K562 (cell line): ENCODE measurements at regions not wholly inside any gene's neighbourhood (a gene's known extent, or its start where the extent isn't known, plus 50 kb on each side); places are given as distances from the start of the nearest gene placed in this dataset.

Experiments used
- CTCF ChIP-seq, 3 experiments: IDR thresholded peaks in 2 of 3; conservative IDR thresholded peaks in 1 of 3; 2 replicates each; pipeline ENCODE4 v1.5.1; 2011 to 2012; ENCODE audit warnings: low read length in 3 of 3, mild to moderate bottlenecking in 3 of 3, control low read depth in 2 of 3, improper control_type of control experiment in 1 of 3, inconsistent platforms in 1 of 3, low read depth in 1 of 3, mixed read lengths in 1 of 3, moderate library complexity in 1 of 3; ENCODE audit not compliant: insufficient read depth in 2 of 3
- E2F6 ChIP-seq, 2 experiments: IDR thresholded peaks; 2 replicates each; pipeline ENCODE4 v1.6.1; 2011; ENCODE audit warnings: borderline replicate concordance in 1 of 2, control low read depth in 1 of 2, low read depth in 1 of 2, low read length in 1 of 2, mild to moderate bottlenecking in 1 of 2, mixed read lengths in 1 of 2, moderate library complexity in 1 of 2; ENCODE audit not compliant: insufficient read depth in 1 of 2, insufficient read length in 1 of 2, poor library complexity in 1 of 2, severe bottlenecking in 1 of 2; ENCODE audit errors: extremely low read depth in 1 of 2
- FOXJ3 ChIP-seq: sonication (generic); formaldehyde crosslinking; IDR thresholded peaks from 2 replicates; pipeline ENCODE4 v1.4.0; 2020; ENCODE audit warnings: mild to moderate bottlenecking, missing genetic modification reagents
- MYC ChIP-seq, 2 experiments: fragments of 250-450 bp in 1 of 2; sonication (Bioruptor Pico) in 1 of 2; IDR thresholded peaks; 2 replicates each; pipeline versions ENCODE4 v1.5.1 to v1.6.1; 2012 to 2021; ENCODE audit warnings: low read depth in 2 of 2, borderline replicate concordance in 1 of 2, improper control_type of control experiment in 1 of 2, low read length in 1 of 2, mild to moderate bottlenecking in 1 of 2, moderate library complexity in 1 of 2
- NFIC ChIP-seq: fragments of 450-650 bp; IDR thresholded peaks from 2 replicates; pipeline ENCODE4 v1.6.1; 2017; ENCODE audit warnings: mild to moderate bottlenecking, inconsistent platforms
- POLR2A ChIP-seq: fragments of 450-650 bp; conservative IDR thresholded peaks from 2 replicates; pipeline ENCODE4 v1.6.1; 2016
- POLR2AphosphoS5 ChIP-seq: IDR thresholded peaks from 2 replicates; pipeline ENCODE4 v1.6.1; 2011; ENCODE audit warnings: mild to moderate bottlenecking, low read depth, low read length, moderate library complexity; ENCODE audit not compliant: control insufficient read depth, insufficient read depth
- SIX5 ChIP-seq, 2 experiments: IDR thresholded peaks; 2 replicates each; pipeline ENCODE4 v1.6.1; 2011; ENCODE audit warnings: low read length in 2 of 2, borderline replicate concordance in 1 of 2, low read depth in 1 of 2, mild to moderate bottlenecking in 1 of 2, moderate library complexity in 1 of 2; ENCODE audit not compliant: insufficient read depth in 1 of 2

GRCh38 chr20:48052475-48052835, 267.2 kb upstream of the SULF2 start:
- no peak for TF ChIP-seq POLR2A
- no peak for TF ChIP-seq E2F6 (IDR thresholded peaks at IDR 0.05; ENCODE audit: borderline replicate concordance in 1 of 2, extremely low read depth in 1 of 2, insufficient read depth in 1 of 2, insufficient read length in 1 of 2, low read depth in 1 of 2, low read length in 1 of 2, poor library complexity in 1 of 2, severe bottlenecking in 1 of 2)
- TF ChIP-seq NFIC, result no peak
- TF ChIP-seq CTCF (IDR thresholded peaks at IDR 0.05 in 2 of 3, conservative IDR thresholded peaks at IDR 0.05 in 1 of 3; ENCODE audit: insufficient read depth in 2 of 3, low read depth in 1 of 3, low read length in 3 of 3), result no peak
- no peak for TF ChIP-seq SIX5 (IDR thresholded peaks at IDR 0.05; ENCODE audit: borderline replicate concordance in 1 of 2, insufficient read depth in 1 of 2, low read depth in 1 of 2, low read length in 2 of 2)
- no peak for TF ChIP-seq MYC (IDR thresholded peaks at IDR 0.05; ENCODE audit: low read depth, low read length)
- TF ChIP-seq MYC (CRISPR knock-in tag; IDR thresholded peaks at IDR 0.05; ENCODE audit: borderline replicate concordance, low read depth), result no peak
- no peak for TF ChIP-seq FOXJ3 (CRISPR knock-in tag)
- no peak for TF ChIP-seq POLR2AphosphoS5
